RWPE1 (cell line): ENCODE measurements at regions not wholly inside any gene's neighbourhood (a gene's known extent, or its start where the extent isn't known, plus 50 kb on each side); places are given as distances from the start of the nearest gene placed in this dataset.

Experiments used
- CTCF ChIA-PET: fragments of 350-600 bp; sonication (Branson Sonifier 250); formaldehyde crosslinking; extraction: SDS; loops from one replicate; lab custom pipeline; 2021; lab: Yijun Ruan, JAX
- POLR2A ChIA-PET: fragments of 400-600 bp; formaldehyde crosslinking; extraction: SDS; loops from one replicate; lab custom pipeline; 2020; ENCODE audit warnings: antibody characterized with exemption; ENCODE audit not compliant: low non-redundant PET; lab: Yijun Ruan, JAX
- DNase-seq: peaks from one replicate; pipeline ENCODE4 v3.0.0; 2012; ENCODE audit warnings: low spot score
- H3K27ac ChIP-seq: fragments of 450-650 bp; 2 replicates; pipeline ENCODE4 v1.5.1; 2017
- CTCF ChIP-seq: fragments of 450-650 bp; conservative IDR thresholded peaks from 2 replicates; pipeline ENCODE4 v1.5.1; 2017; ENCODE audit warnings: low read depth, mild to moderate bottlenecking

- no peak overlapping the region for H3K27ac ChIP-seq
- TF ChIP-seq CTCF, result no peak
- POLR2A ChIA-PET, result no interaction called here
- no peak for DNase-seq
- CTCF ChIA-PET, result no interaction called here
Observed at GRCh38 chr16:52650789-52651188, 103.8 kb upstream of the TOX3 start.

DNA sequence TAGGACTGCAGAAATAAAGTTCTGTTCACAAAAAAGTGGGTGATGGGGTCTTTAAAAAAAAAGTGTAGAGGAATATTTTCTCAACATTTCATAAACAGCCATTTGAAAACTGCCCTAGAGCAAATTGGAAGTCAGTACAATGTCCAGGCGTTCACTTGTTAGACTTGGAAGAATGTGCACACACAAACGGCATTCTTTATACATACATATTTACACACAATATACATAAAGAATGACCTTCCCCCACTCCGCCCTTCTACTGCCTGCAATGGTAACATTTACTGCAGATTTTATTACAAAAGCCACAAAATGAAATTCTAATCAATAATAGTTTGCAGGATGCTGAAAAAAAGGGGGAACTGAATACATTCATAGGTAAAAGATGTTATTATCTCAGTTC, 103.4 kb upstream of the TOX3 start:
- no peak for DNase-seq
- TF ChIP-seq CTCF, result no peak
- ChIA-PET POLR2A (no interaction called here), CTCF (no interaction called here)
- no peak overlapping the region for H3K27ac ChIP-seq

DNA sequence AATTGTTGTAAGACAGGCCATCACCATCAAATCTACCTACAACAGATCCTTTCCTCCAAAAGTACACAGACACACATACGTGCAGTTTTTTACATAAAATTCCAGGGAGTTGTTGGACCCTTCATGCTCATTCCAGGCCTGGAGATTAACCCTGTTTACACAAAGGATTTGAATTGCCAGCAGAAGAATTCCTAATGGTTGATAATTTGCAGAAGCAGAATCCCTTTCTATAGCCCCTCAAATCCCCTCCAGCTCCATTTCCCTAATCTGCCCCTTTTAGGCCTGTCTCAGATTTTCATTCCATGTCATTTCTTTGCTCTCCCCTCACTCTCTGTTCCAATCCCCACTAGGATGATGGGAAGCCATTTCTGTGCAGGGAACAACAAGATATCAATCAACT, 102.9 kb upstream of the TOX3 start:
- TF ChIP-seq CTCF, result no peak
- no peak overlapping the region for H3K27ac ChIP-seq
- ChIA-PET CTCF (no interaction called here), POLR2A (no interaction called here)
- DNase-seq, result no peak

GRCh38 chr16:52647588-52647987, 100.6 kb upstream of the TOX3 start:
- POLR2A ChIA-PET, result no interaction called here
- no peak for TF ChIP-seq CTCF
- no peak for DNase-seq
- no peak overlapping the region for H3K27ac ChIP-seq
- CTCF ChIA-PET, result no interaction called here

DNA sequence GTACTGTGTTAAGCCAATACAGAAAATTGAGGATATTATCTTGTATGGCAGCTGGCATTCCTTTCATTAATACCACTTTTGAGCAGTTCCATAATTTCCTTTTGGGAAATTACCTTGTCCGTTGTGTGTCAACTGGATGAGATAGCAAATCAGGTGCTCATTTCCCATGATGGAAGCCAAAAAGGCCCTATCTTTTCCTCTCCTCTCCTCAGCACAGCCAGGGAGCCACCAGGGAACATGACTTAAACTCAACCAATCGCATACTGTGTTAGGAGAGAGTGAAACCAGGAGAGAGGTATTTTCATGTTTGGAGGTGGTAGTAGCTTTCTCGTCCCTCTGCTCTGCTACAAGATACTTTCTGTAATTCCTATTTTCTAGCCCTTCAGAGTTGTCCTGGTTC, 96.1 kb upstream of the TOX3 start:
- DNase-seq, result no peak
- H3K27ac ChIP-seq, result no peak overlapping the region
- ChIA-PET POLR2A (no interaction called here), CTCF (interaction anchor here (0.6 kb wide), 1 partner anchor 134 kb away, joined by 3 read pairs; no protein-coding TSS in a partner anchor)
- TF ChIP-seq CTCF, result no peak

DNA sequence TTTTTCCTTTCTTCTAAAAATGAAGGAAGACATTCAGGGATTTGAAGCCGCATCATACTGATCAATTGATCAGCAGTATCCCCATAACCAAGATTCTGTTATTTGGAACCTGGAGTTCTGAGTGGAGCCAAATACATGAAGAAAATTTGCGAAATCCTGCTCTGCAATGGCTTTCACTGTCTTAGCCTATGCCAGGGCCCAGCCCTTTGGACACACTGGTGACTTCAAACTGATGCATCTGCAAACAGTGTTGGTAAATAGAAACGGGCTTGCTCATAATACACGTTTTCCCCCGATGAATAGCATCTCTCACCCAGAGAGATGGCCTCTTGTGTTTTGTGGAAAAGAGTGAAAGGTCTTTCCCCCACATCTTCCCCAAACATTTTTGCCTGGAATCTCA, 87.6 kb upstream of the TOX3 start:
- POLR2A ChIA-PET, result no interaction called here

More for the DNA sequence above, 87.6 kb upstream of the TOX3 start:
- CTCF ChIA-PET, result no interaction called here
- H3K27ac ChIP-seq, result no peak overlapping the region
- DNase-seq, result no peak
- no peak for TF ChIP-seq CTCF
